Activated gamma-delta T cell (primary cell): ENCODE measurements at regions not wholly inside any gene's neighbourhood (a gene's known extent, or its start where the extent isn't known, plus 50 kb on each side); places are given as distances from the start of the nearest gene placed in this dataset.
A peak's percentile ranks its signal among the peaks of the same experiment; 100 is the strongest.
"Not testable (repeated sequence)": the region's sequence is repeated elsewhere in the genome, so short reads cannot be mapped to it uniquely, and the experiment has no call there.

Experiments
- DNase-seq: peaks from one replicate; lab custom pipeline; 2025; lab: John Stamatoyannopoulos, UW

- DNase-seq, result no peak
These were observed 152.3 kb upstream of the NEDD9 start for GRCh38 chr6:11384531-11385309.

DNA sequence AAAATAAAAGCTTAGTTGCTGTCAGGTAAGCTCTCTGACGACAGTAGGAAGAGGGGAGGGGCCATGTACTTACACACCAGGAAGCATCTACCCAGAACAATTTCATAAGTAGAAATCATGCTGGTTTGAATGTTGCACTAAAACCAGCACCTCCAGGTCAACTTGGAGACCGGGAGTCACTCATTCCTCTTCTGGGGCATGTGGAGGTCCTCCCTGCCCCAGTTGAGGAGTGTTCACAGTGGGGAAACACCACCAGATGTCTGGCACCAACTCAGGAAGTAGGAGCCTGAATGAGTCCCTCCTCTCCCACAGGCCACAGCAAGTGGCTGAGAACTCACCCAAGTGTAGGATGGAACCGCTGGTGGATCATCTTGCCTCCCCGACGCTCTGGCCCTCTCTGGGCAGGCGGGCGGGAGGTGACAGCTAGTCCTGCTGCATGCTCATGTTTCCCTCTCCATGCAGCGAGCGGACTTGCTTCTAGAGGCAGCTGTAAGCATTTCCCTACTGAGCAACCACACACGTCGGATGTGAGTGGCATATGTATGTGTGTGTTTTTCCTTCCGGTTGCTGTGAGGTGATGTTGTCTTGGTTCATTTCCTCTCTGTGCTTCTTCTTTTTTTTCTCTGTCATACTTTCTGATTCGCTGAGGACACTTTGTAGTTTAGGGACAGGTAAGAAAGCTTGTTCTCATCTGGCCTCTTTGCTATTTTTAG lies 149.5 kb upstream of the NEDD9 start:
- peak; percentile 24 for DNase-seq

DNA sequence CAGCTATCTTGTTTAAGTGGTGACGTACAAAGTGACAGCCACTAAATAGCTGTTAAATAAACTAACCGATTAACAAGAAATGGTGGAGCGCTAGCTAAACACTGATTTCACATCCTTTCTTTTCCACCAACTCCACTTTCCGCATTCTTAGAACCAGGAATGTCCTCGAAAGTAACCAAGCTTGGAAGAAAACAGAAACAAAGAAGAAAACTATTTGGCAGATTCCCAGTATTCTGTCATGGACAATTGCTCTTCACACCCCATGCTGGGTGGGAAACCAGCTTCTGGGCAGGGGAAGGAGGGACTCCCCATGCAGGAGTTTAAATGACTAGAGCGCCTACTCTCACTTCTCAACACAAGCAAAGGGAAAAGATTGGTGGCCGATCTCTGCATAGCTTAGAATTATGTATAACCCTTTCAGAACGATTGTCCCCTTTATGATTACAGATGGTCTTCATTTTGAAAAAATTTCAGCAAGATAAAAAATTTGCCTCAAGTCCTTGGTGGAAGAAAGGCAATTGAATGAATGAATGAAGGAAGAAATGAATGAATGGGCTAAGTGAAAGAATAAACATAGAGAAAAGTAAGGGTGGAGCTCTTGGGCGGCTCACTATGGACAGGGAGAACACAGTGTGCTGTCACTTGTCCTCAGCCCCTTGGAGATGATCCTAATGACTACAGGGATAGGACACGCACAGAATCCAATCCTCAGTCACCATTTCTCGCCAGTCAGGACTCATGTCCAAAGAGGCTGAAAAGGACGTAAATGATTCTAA lies 148.7 kb upstream of the NEDD9 start:
- no peak for DNase-seq

DNA sequence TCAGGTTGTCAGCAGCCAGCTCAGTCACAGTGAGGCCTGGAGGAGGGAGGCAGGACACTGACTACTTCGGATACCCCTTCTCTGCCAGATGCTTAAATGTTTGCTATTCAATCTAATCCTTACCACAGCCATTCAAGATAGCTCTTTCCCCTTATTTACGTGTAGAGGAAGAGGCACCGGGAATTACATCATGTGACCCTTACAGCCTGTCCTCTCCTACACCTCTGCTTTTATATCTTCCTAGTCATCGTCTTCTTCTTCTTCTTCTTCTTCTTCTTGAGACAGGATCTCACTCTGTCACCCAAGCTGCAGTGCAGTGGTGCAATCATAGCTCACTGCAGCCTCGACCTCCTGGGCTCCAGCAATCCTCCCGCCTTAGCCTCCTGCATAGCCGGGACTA lies 148.1 kb upstream of the NEDD9 start:
- DNase-seq, result no peak

GRCh38 chr6:11379805-11380204 lies 147.3 kb upstream of the NEDD9 start:
- DNase-seq, result no peak

- DNase-seq, result no peak
These were observed 146.2 kb upstream of the NEDD9 start for GRCh38 chr6:11378639-11379038.

DNA sequence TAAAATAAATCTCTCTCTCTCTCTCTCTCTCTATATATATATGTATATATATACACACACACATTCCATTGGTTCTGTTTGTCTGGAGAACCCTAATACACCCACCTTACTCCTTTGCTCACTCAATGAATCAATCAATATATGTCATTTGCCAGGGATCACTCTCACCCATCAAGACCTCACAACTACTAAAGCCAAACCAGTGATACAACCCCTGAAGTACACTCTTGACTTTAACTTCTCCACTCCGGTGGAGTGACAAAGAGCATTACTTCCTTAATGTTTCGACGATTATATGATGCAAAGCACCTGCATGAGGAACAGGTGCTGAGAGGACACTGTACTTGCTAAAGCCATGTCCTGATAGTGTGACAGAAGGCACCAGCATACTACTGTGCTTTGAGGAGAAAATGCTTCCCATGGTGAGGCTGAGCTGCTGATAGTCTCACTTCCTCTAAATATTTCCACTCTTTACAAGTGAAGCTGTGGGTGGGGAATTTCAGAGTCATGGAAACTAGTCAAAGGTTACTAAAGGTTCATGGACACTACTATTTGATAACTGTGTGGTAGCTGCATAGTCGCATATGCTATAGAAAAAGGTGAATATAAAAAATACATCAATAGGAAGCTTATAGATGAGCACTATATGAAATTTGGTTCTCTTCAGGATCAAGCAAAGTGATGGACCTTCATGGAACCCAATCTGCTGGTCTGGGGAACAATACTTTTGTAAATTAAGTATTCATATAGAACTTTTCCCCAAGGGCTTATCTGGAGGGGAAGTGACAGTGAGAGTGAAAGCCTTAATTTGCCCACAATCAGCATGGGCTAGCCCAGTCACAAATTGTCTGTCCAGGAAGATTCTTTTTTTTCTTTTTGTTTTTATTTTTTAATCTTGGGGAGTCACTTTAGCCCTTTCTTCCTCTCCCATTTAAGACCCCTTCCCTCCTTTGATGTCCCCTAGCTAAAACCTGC lies 141.9 kb upstream of the NEDD9 start:
- no peak for DNase-seq

DNA sequence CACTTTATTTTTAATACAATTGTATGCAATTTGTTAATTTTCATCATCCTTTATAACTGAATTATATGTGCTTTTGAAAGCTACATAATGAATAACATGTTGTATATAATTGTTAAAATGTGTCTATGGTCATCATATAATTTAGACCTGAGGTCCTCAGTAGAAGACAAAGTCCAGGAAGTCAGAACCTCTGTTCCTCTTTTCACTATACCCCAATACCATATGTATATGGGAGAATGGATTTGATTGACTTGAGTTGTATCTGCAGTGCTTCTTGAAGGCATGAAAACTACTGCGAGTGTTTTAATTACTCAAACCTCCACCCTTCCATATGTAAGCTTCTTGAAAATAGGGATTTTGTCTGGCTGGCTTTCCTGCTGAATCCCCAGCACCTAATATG lies 140.7 kb upstream of the NEDD9 start:
- no peak for DNase-seq

GRCh38 chr6:11372186-11372790 lies 139.8 kb upstream of the NEDD9 start:
- DNase-seq, result not testable (repeated sequence)

- DNase-seq, result no peak
These were observed 137.9 kb upstream of the NEDD9 start for GRCh38 chr6:11370191-11371018.

- DNase-seq, result no peak
These were observed 136.3 kb upstream of the NEDD9 start for GRCh38 chr6:11368760-11369159.

GRCh38 chr6:11368264-11368663 lies 135.8 kb upstream of the NEDD9 start:
- DNase-seq, result no peak

- DNase-seq, result no peak
These were observed 135.3 kb upstream of the NEDD9 start for GRCh38 chr6:11367638-11368199.

DNA sequence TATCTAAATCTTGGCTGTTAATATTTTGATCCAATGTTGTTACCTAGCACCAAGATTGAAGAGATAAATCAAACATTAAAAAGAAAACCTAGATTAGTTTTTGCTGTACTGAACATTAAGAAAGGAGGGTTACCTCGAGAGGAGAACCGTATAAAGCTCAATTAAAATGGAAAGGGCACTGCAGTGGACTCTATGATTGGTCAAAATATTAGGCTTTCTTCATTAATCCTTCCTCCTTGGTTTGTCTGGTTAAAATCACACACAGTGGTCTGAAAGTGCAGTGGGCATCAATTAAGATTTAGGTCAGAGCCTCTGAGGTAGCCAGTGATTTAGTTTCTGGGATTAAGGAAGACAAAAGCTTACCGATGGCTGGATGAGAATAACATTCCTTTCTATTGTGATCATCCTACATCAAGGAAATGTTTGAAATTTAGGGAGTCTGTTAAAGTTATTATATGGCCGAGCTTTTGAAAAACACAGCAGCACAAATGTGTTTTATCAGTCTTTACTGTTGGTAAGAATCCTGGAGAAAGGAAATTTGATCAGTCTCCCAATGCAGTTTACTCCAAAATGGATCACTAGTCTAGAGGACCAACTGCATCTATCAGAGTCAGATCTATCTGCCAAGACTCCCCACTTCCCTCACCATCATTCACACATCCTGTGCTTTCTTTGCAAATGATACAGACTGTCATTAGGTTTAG lies 134.6 kb upstream of the NEDD9 start:
- DNase-seq, result no peak

DNA sequence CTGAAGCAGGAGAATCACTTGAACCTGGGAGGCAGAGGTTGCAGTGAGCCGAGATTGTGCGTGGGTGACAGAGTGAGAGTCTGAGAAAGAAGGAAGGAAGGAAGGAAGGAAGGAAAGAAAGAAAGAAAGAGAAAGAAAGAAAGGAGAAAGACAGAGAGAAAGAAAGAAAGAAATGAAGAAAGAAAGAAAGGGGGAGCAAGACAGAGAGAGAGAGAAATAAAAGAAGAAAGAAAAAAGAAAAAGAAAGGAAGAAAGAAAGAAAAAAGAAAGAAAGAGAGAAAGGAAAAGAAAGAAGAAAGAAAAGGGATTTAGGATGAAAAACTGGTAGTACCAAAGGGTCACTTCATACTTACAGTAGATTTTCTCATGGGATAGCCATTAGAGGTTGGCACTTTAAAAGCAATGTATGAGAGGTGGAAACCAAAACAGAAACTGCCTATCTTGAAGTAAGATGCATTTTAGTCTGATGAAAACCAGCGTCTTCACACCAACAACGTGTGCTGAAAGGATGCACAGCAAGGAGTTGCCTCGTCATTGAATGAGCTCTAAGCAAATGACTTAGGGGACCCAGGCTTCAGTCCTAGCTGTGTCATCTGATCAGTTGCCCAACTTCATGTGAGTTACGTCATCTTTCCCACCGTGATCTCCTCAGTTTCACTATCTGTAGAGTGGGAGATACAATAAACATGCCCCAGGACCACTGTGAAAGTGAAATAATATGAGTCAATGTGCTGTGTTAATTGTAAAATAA lies 133.9 kb upstream of the NEDD9 start:
- no peak for DNase-seq

GRCh38 chr6:11364971-11365397 lies 132.5 kb upstream of the NEDD9 start:
- no peak for DNase-seq

DNA sequence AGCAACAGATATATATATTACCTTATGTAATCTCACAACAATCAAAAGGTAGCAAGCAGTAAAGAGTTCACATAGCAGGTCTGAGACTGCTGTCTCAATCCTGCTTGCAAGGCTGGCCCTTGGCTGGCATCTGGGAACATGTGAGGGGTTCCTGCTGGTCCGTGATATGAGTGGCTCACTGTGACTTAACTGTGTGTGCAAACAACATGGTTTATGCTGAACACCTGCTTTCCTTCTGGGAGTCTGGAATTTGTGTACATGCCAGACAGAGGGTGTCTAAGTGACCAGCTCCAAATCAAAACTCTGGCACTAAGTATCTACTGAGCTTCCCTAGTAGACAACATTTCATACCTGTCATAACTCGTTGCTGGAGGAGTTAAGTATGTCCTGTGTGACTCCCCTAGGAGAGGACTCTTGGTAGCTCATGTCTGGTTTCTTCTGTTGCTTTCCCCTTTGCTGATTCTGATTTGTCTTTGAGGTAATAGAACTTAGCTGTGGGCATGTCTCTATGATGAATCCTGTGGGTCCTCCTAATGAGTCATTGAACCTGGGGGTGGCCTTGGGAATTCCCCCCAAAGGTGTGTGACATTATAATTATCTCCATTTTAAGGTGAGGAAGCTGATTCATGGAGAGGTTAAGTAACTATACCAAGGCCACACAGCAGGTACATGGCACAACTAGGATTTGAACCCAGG lies 131.6 kb upstream of the NEDD9 start:
- no peak for DNase-seq

GRCh38 chr6:11362564-11362963 lies 130.1 kb upstream of the NEDD9 start:
- no peak for DNase-seq
